GM12878 (cell line): ENCODE measurements at regions not wholly inside any gene's neighbourhood (a gene's known extent, or its start where the extent isn't known, plus 50 kb on each side); places are given as distances from the start of the nearest gene placed in this dataset.
"Not testable (repeated sequence)": the region's sequence is repeated elsewhere in the genome, so short reads cannot be mapped to it uniquely, and the experiment has no call there.

ENCODE experiments used
- ATAC-seq: fragments of 200-7000 bp; cut with Tn5 transposase; 3 replicates; pipeline ENCODE4 v1.9.1; 2020; ENCODE audit warnings: mild to moderate bottlenecking, moderate library complexity
- BruUV-seq: library from RNA; stranded (reverse); fragments of 400-500 nt; replicated peaks from 2 replicates; lab custom pipeline; 2021; lab: Mats Ljungman, UMichigan
- CTCF ChIA-PET: fragments of 300-600 bp; sonication (Branson Sonifier 250); formaldehyde crosslinking; extraction: SDS; loops from one replicate; lab custom pipeline; 2021; ENCODE audit warnings: inconsistent platforms; lab: Yijun Ruan, JAX
- POLR2A ChIA-PET: fragments of 350-600 bp; formaldehyde crosslinking; extraction: SDS; loops from one replicate; lab custom pipeline; 2021; ENCODE audit warnings: inconsistent platforms; lab: Charles Lee
- RAD21 ChIA-PET: fragments of 300-600 bp; sonication (Branson Sonifier 250); formaldehyde crosslinking; loops from one replicate; lab custom pipeline; 2023; ENCODE audit warnings: antibody characterized with exemption; ENCODE audit not compliant: unreplicated experiment; lab: Charles Lee
- SMC1A ChIA-PET: fragments of 300-600 bp; sonication (Branson Sonifier 250); formaldehyde crosslinking; loops from one replicate; lab custom pipeline; 2023; ENCODE audit not compliant: unreplicated experiment, uncharacterized antibody; lab: Charles Lee
- DNase-seq: peaks from one replicate; pipeline ENCODE4 v3.0.0-alpha.2; 2011; ENCODE audit warnings: low read depth, low spot score
- FAIRE-seq: peaks from 3 replicates; lab custom pipeline; 2011; peaks lifted over from hg19 to GRCh38; lab: Jason Lieb, UNC
- H2AFZ ChIP-seq: 2 replicates; pipeline ENCODE4 v1.6.0; 2011; ENCODE audit warnings: low read depth, low read length, control low read depth; ENCODE audit not compliant: control insufficient read depth
- H3K27ac ChIP-seq: 2 replicates; pipeline ENCODE4 v1.5.1; 2011; ENCODE audit warnings: control low read depth; ENCODE audit not compliant: control insufficient read depth, insufficient read depth
- H3K27me3 ChIP-seq, 2 experiments: replicated peaks in 1 of 2; 2 replicates each; pipeline versions ENCODE4 v1.6.0 to v1.6.1; 2011; ENCODE audit warnings: low read length in 1 of 2; ENCODE audit not compliant: control insufficient read depth in 2 of 2, insufficient read depth in 2 of 2
- H3K36me3 ChIP-seq, 2 experiments: 2 replicates each; pipeline ENCODE4 v1.5.1; 2011; ENCODE audit warnings: low read length in 1 of 2; ENCODE audit not compliant: control insufficient read depth in 2 of 2, insufficient read depth in 2 of 2
- H3K4me1 ChIP-seq: 2 replicates; pipeline ENCODE4 v1.6.1; 2011; ENCODE audit warnings: mild to moderate bottlenecking, low read length, moderate library complexity, mixed read lengths; ENCODE audit not compliant: control insufficient read depth, insufficient read depth
- H3K4me2 ChIP-seq: 2 replicates; pipeline ENCODE4 v1.6.0; 2011; ENCODE audit warnings: control low read depth; ENCODE audit not compliant: control insufficient read depth, insufficient read depth
- H3K4me3 ChIP-seq: fragments of 200-600 bp; sonication (generic); 2 replicates; pipeline ENCODE4 v1.5.1; 2016
- H3K79me2 ChIP-seq: 2 replicates; pipeline ENCODE4 v1.6.0; 2011; ENCODE audit warnings: low read length; ENCODE audit not compliant: control insufficient read depth, insufficient read depth
- H3K9ac ChIP-seq: 2 replicates; pipeline ENCODE4 v1.8.0; 2011; ENCODE audit warnings: low read length, control low read depth, mixed read lengths; ENCODE audit not compliant: control insufficient read depth, insufficient read depth
- H3K9me3 ChIP-seq: replicated peaks from 3 replicates; pipeline ENCODE4 v1.5.1; 2011; ENCODE audit warnings: mild to moderate bottlenecking, low read length; ENCODE audit not compliant: control insufficient read depth, insufficient read depth
- H4K20me1 ChIP-seq: 2 replicates; pipeline ENCODE4 v1.6.0; 2011; ENCODE audit not compliant: control insufficient read depth, insufficient read depth
- CBX3 ChIP-seq: fragments of 200-600 bp; sonication (generic); IDR thresholded peaks from 2 replicates; pipeline ENCODE4 v1.6.1; 2016; ENCODE audit warnings: low read depth, borderline replicate concordance
- MTA2 ChIP-seq: fragments of 450-650 bp; IDR thresholded peaks from 2 replicates; pipeline ENCODE4 v1.6.1; 2016; ENCODE audit warnings: low read depth, mild to moderate bottlenecking, moderate library complexity
- WGBS: methylation state at CpG from one replicate; pipeline ENCODE4 v1.1.6; 2016; ENCODE audit warnings: low lambda C conversion rate; ENCODE audit not compliant: insufficient replicate concordance, insufficient coverage; ENCODE audit errors: missing lambda C conversion rate; 5-methylcytosine and 5-hydroxymethylcytosine counted together
- in situ Hi-C: fragments of 300-500 bp; cut with MboI; formaldehyde crosslinking; loops from 9 replicates; pipeline ENCODE4 v1.14.3; 2018; ENCODE audit warnings: mixed read lengths
- intact Hi-C: fragments of 100-400 bp; cut with micrococcal nuclease; formaldehyde crosslinking; loops from one replicate; pipeline ENCODE4 v1.14.2; 2022; ENCODE audit not compliant: unreplicated experiment

- TF ChIP-seq CBX3 (no peak), MTA2 (no peak)
- FAIRE-seq (no peak), ATAC-seq (no peak), DNase-seq (no peak)
- no peaks in the 10 kb centered on the region for H3K9me3 ChIP-seq
- WGBS: 15% methylated on average over 1 of the region's 1 CpG
- H2AFZ ChIP-seq: no peak overlapping the region
- in situ Hi-C loops: no loop called here
- POLR2A ChIA-PET: no interaction called here
- H3K9ac ChIP-seq: no peak overlapping the region
- H3K27ac ChIP-seq: no peak overlapping the region
- no peak overlapping the region for H3K4me2 ChIP-seq
- no peaks in the 10 kb centered on the region for H3K36me3 ChIP-seq
- SMC1A ChIA-PET: interaction anchor here (0.6 kb wide), 1 partner anchor 151 kb away, joined by 4 read pairs; no protein-coding TSS in a partner anchor
- H4K20me1 ChIP-seq: no peaks in the 10 kb centered on the region
- intact Hi-C loops: no loop called here
- no peaks in the 10 kb centered on the region for H3K79me2 ChIP-seq
- H3K27me3 ChIP-seq: no peaks in the 10 kb centered on the region
- no peaks in the 10 kb centered on the region for H3K4me1 ChIP-seq
- RAD21 ChIA-PET: no interaction called here
- no peak overlapping the region for H3K4me3 ChIP-seq
- no TSS peak for BruUV-seq
- CTCF ChIA-PET: no interaction called here
Measured at GRCh38 chr14:37890095-37890494, 294.7 kb downstream of the TTC6 start.

- 69% methylated on average over 1 of the region's 1 CpG for WGBS
- in situ Hi-C loops, RAD21 ChIA-PET, H3K9me3 ChIP-seq, H3K9ac ChIP-seq, H3K27me3 ChIP-seq, POLR2A ChIA-PET, H3K79me2 ChIP-seq, H2AFZ ChIP-seq, H3K4me3 ChIP-seq, CTCF ChIA-PET, intact Hi-C loops, H3K27ac ChIP-seq, H3K36me3 ChIP-seq, H3K4me2 ChIP-seq, FAIRE-seq, DNase-seq, SMC1A ChIA-PET, ATAC-seq, H4K20me1 ChIP-seq, H3K4me1 ChIP-seq, BruUV-seq: not testable (repeated sequence)
Measured at GRCh38 chr14:37891500-37891899, 296.1 kb downstream of the TTC6 start.
